HCT116 (cell line): ENCODE measurements at regions not wholly inside any gene's neighbourhood (a gene's known extent, or its start where the extent isn't known, plus 50 kb on each side); places are given as distances from the start of the nearest gene placed in this dataset.

ENCODE experiments used
- CTCF ChIP-seq, 3 experiments: fragments of 200-600 bp in 1 of 3; sonication (generic) in 1 of 3; IDR thresholded peaks in 2 of 3; conservative IDR thresholded peaks in 1 of 3; 2 replicates each; pipeline ENCODE4 v1.5.1; 2012 to 2017; ENCODE audit warnings: low read depth in 2 of 3, low read length in 2 of 3, antibody characterized with exemption in 1 of 3, borderline replicate concordance in 1 of 3, control low read depth in 1 of 3, mild to moderate bottlenecking in 1 of 3, mixed read lengths in 1 of 3, mixed run types in 1 of 3, moderate library complexity in 1 of 3; ENCODE audit not compliant: insufficient read depth in 1 of 3
- EZH2phosphoT487 ChIP-seq: fragments of 200-600 bp; IDR thresholded peaks from 2 replicates; pipeline ENCODE4 v1.6.1; 2018; ENCODE audit warnings: antibody characterized with exemption, borderline replicate concordance
- POLR2A ChIP-seq: IDR thresholded peaks from 2 replicates; pipeline ENCODE4 v1.7.0; 2011; ENCODE audit warnings: borderline replicate concordance; ENCODE audit not compliant: insufficient read depth, insufficient read length; ENCODE audit errors: extremely low read depth
- POLR2AphosphoS5 ChIP-seq: IDR thresholded peaks from 2 replicates; pipeline ENCODE4 v1.6.1; 2011; ENCODE audit warnings: mild to moderate bottlenecking, low read depth, low read length, moderate library complexity

GRCh38 chr5:86968301-86968753 is 299.4 kb upstream of the RASA1 start:
- TF ChIP-seq CTCF (IDR thresholded peaks at IDR 0.05 in 2 of 3, conservative IDR thresholded peaks at IDR 0.05 in 1 of 3; ENCODE audit: borderline replicate concordance in 1 of 3, insufficient read depth in 1 of 3, low read depth in 2 of 3, low read length in 2 of 3) (peak; percentile 4 to 62 (median 59); a peak in 3 of 6 replicates), POLR2AphosphoS5 (no peak), EZH2phosphoT487 (no peak), POLR2A (no peak)
